GM19463 (cell line): ENCODE measurements at regions not wholly inside any gene's neighbourhood (a gene's known extent, or its start where the extent isn't known, plus 50 kb on each side); places are given as distances from the start of the nearest gene placed in this dataset.
"Not testable (repeated sequence)": the region's sequence is repeated elsewhere in the genome, so short reads cannot be mapped to it uniquely, and the experiment has no call there.

Source experiments
- ATAC-seq: cut with Tn5 transposase; IDR thresholded peaks from one replicate; pipeline ENCODE4 v1.9.1; 2021; ENCODE audit warnings: mild to moderate bottlenecking, moderate library complexity; ENCODE audit not compliant: unreplicated experiment

- ATAC-seq, result no peak
Observed at GRCh38 chr1:94304553-94304952, 67.2 kb upstream of the ARHGAP29 start.

- ATAC-seq, result no peak
Observed at GRCh38 chr1:94303005-94303404, 65.6 kb upstream of the ARHGAP29 start.

- no peak for ATAC-seq
Observed at GRCh38 chr1:94302497-94302896, 65.1 kb upstream of the ARHGAP29 start.

GRCh38 chr1:94301186-94301585 lies 63.8 kb upstream of the ARHGAP29 start:
- ATAC-seq, result no peak

- ATAC-seq, result no peak
Observed at GRCh38 chr1:94300731-94301130, 63.3 kb upstream of the ARHGAP29 start.

- ATAC-seq, result no peak
Observed at GRCh38 chr1:94299627-94300553, 62.5 kb upstream of the ARHGAP29 start.

GRCh38 chr1:94298861-94299260 lies 61.5 kb upstream of the ARHGAP29 start:
- ATAC-seq, result no peak

GRCh38 chr1:94296018-94296417 lies 58.6 kb upstream of the ARHGAP29 start:
- ATAC-seq, result no peak

- not testable (repeated sequence) for ATAC-seq
Observed at GRCh38 chr1:94292978-94293377, 55.6 kb upstream of the ARHGAP29 start.

GRCh38 chr1:94289244-94289643 lies 51.9 kb upstream of the ARHGAP29 start:
- not testable (repeated sequence) for ATAC-seq
